OCI-LY1 (cell line): ENCODE measurements at regions not wholly inside any gene's neighbourhood (a gene's known extent, or its start where the extent isn't known, plus 50 kb on each side); places are given as distances from the start of the nearest gene placed in this dataset.

Experiments
- CTCF ChIP-seq: fragments of 200-600 bp; sonication (generic), shearing (Covaris generic); IDR thresholded peaks from 2 replicates; pipeline ENCODE4 v1.5.1; 2017; ENCODE audit warnings: mild to moderate bottlenecking, antibody characterized with exemption, low read length, moderate library complexity, mixed read lengths
- EZH2 ChIP-seq: fragments of 200-600 bp; sonication (generic), shearing (Covaris generic); IDR thresholded peaks from 2 replicates; pipeline ENCODE4 v1.8.0; 2017; ENCODE audit warnings: borderline replicate concordance, mixed run types, mild to moderate bottlenecking, antibody characterized with exemption, low read length, moderate library complexity, mixed read lengths

- TF ChIP-seq CTCF (no peak), EZH2 (no peak)
Observed at GRCh38 chr13:62094932-62095331, 679.3 kb upstream of the PCDH20 start.
